OCI-LY7 (cell line): ENCODE measurements at regions not wholly inside any gene's neighbourhood (a gene's known extent, or its start where the extent isn't known, plus 50 kb on each side); places are given as distances from the start of the nearest gene placed in this dataset.

Experiments used
- CTCF ChIP-seq: fragments of 200-600 bp; sonication (generic); conservative IDR thresholded peaks from 2 replicates; pipeline ENCODE4 v1.5.1; 2014; ENCODE audit warnings: mild to moderate bottlenecking, antibody characterized with exemption, low read length, moderate library complexity, mixed read lengths
- EZH2phosphoT487 ChIP-seq: fragments of 200-600 bp; sonication (generic); IDR thresholded peaks from 2 replicates; pipeline ENCODE4 v1.6.1; 2018; ENCODE audit warnings: low read depth, borderline replicate concordance, mild to moderate bottlenecking, mixed run types, antibody characterized with exemption, low read length, moderate library complexity, mixed read lengths

DNA sequence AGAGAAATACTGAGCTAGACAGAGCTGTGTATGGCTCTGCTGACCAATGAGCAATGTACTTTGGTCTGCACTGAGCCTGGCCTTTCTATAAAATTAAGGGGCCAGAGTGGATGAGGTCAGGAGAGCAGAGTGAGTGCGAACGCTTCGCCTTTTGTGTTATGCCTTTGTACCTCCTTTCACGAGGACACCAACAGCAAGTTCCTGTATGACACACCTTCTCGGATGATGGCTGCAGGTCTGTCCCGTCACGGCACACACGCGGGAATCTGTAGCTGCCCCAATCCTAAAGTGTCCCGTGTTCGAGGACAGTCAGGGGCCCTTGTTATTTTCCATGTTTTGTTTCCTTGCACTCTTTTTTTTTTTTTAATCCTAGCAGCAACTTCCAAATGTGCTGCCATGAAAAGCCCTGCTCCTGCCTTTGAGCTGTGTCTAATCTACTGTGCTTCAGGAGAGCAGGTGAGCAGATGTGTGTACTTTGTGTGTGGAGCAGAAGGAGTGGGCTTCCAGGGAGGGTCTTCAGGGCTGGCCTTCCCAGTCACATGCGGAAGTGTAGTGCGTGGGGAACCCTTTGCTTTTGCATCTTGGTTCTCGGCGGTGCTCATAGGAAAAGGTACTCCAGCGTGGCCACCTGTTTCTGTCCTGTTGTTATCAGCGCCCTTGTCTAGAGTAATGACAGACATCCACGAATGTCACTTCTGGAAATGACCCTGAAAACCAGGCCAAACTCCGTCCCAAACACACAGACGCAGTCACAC, 213.2 kb downstream of the NDUFA10 start:
- TF ChIP-seq CTCF (no peak), EZH2phosphoT487 (no peak)
